ENCODE measurements at regions not wholly inside any gene's neighbourhood (a gene's known extent, or its start where the extent isn't known, plus 50 kb on each side); places are given as distances from the start of the nearest gene placed in this dataset.

GRCh38 chr10:76643511-76643911 is 994.1 kb downstream of the KCNMA1 start:
- H3K9me3 Mint-ChIP-seq, result no peaks in the 10 kb centered on the region
- no peaks in the 10 kb centered on the region for H3K4me1 Mint-ChIP-seq
- peaks cover 0 to 3% (median 0%) of the 10 kb centered on the region in 5 donors for H3K27me3 Mint-ChIP-seq
- ATAC-seq, result no peak
- H3K36me3 Mint-ChIP-seq, result no peaks in the 10 kb centered on the region
- H3K27ac Mint-ChIP-seq, result no peak overlapping the region
- no peak for DNase-seq
- POLR2A ChIA-PET, result no interaction called here
- H3K4me3 Mint-ChIP-seq, result no peak overlapping the region

GRCh38 chr10:76642358-76642757 is 995.2 kb downstream of the KCNMA1 start:
- Mint-ChIP-seq H3K36me3 (no peaks in the 10 kb centered on the region), H3K9me3 (no peaks in the 10 kb centered on the region), H3K4me3 (no peak overlapping the region), H3K4me1 (no peaks in the 10 kb centered on the region), H3K27me3 (peaks cover 0 to 3% (median 0%) of the 10 kb centered on the region in 5 donors), H3K27ac (no peak overlapping the region)
- ATAC-seq, result no peak
- POLR2A ChIA-PET, result no interaction called here
- DNase-seq, result no peak

DNA sequence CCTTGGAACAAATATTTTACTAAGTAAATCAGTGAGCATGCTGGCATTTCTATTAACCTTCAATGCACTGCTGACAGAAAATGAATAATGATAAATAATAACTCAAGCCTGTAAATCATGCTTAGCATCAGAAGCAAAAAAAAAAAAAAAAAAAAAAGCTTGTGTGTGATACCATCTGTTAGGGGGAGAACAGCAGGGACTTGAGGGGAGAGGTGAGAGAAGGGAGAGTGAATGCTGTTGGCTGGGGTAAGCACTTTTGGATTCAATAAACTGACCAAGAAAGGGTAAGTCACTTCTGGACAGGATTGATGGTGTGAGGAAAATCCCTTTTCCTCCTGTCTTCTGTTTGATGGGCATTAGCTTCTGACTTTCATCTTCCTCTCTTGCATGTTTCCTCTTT is 996.4 kb downstream of the KCNMA1 start:
- Mint-ChIP-seq H3K27ac (no peak overlapping the region), H3K36me3 (no peaks in the 10 kb centered on the region), H3K4me1 (no peaks in the 10 kb centered on the region), H3K4me3 (no peak overlapping the region), H3K9me3 (no peaks in the 10 kb centered on the region), H3K27me3 (peaks cover 0 to 3% (median 0%) of the 10 kb centered on the region in 5 donors)
- ATAC-seq (no peak), DNase-seq (no peak)
- POLR2A ChIA-PET, result no interaction called here

DNA sequence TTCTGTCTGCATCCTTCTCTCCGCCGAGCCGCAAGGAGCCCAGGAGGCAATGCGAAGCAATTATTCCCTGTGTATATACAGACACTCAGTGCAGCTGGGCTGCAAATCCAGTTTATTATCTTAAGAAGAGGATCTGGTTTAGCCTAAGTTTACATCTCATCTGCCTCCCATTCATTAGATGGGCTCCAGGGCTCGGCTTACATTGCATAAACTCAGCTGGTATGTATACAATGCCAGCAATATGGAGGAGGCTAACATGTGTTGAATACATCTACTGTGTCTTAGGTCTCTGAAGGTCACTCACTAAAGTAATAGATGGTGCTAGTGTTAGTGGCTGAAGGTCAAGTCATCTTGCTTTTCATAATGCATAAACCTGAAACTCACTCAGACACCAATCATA is 996.8 kb downstream of the KCNMA1 start:
- no peaks in the 10 kb centered on the region for H3K36me3 Mint-ChIP-seq
- no peak overlapping the region for H3K4me3 Mint-ChIP-seq
- POLR2A ChIA-PET, result no interaction called here
- peaks cover 0 to 3% (median 0%) of the 10 kb centered on the region in 5 donors for H3K27me3 Mint-ChIP-seq
- no peak overlapping the region for H3K27ac Mint-ChIP-seq
- DNase-seq (no peak), ATAC-seq (no peak)
- no peaks in the 10 kb centered on the region for H3K4me1 Mint-ChIP-seq
- no peaks in the 10 kb centered on the region for H3K9me3 Mint-ChIP-seq

- Mint-ChIP-seq H3K4me3 (no peak overlapping the region), H3K9me3 (no peaks in the 10 kb centered on the region), H3K4me1 (no peaks in the 10 kb centered on the region), H3K27ac (no peak overlapping the region), H3K36me3 (no peaks in the 10 kb centered on the region), H3K27me3 (peaks cover 0 to 6% (median 0%) of the 10 kb centered on the region in 5 donors)
- POLR2A ChIA-PET, result no interaction called here
- DNase-seq (no peak), ATAC-seq (no peak)
These were observed 1004.9 kb downstream of the KCNMA1 start for GRCh38 chr10:76632767-76633051.

- H3K4me1 Mint-ChIP-seq, result no peaks in the 10 kb centered on the region
These were observed 1005.5 kb downstream of the KCNMA1 start for GRCh38 chr10:76631884-76632766.

DNA sequence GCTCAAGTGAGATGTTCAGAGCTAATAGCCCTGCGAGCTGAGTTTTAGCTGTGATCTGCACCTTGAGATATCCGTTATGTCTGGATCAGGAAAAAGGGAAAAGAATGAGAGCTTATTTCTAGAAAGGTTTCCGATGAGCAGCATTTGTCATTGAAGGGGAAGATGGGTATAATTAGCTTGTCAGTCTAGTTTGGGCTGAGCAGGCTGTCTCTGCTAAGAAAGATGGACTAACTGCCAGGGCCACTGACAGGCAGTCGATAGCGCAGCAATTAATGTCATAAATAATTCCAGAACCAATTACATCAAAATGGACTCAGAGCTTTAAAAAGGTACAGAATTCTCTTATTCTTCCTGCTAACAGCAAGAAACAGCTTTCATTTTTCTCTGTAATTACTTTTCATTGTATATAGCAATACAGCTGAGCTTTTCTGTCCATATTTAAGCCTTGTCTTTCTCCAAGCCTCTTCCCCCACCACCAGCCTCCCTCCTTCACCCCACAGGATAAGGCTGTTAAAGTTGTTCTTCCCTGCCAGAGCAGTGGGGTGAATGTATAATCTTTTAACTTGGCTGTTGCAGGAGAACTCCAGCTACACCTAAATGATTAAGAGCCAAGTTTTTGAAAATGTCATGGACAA is 1006.5 kb downstream of the KCNMA1 start:
- POLR2A ChIA-PET, result no interaction called here
- H3K36me3 Mint-ChIP-seq, result no peaks in the 10 kb centered on the region
- no peaks in the 10 kb centered on the region for H3K9me3 Mint-ChIP-seq
- no peak for DNase-seq
- no peak for ATAC-seq
- no peaks in the 10 kb centered on the region for H3K4me1 Mint-ChIP-seq
- no peak overlapping the region for H3K27ac Mint-ChIP-seq
- H3K4me3 Mint-ChIP-seq, result no peak overlapping the region
- H3K27me3 Mint-ChIP-seq, result peaks cover 0 to 6% (median 0%) of the 10 kb centered on the region in 5 donors

More at GRCh38 chr10:76631884-76632766, 1005.5 kb downstream of the KCNMA1 start:
- ATAC-seq (no peak), DNase-seq (no peak)
- Mint-ChIP-seq H3K27me3 (peaks cover 0 to 6% (median 0%) of the 10 kb centered on the region in 5 donors), H3K27ac (no peak overlapping the region), H3K4me3 (no peak overlapping the region), H3K36me3 (no peaks in the 10 kb centered on the region), H3K9me3 (no peaks in the 10 kb centered on the region)
- POLR2A ChIA-PET, result no interaction called here

DNA sequence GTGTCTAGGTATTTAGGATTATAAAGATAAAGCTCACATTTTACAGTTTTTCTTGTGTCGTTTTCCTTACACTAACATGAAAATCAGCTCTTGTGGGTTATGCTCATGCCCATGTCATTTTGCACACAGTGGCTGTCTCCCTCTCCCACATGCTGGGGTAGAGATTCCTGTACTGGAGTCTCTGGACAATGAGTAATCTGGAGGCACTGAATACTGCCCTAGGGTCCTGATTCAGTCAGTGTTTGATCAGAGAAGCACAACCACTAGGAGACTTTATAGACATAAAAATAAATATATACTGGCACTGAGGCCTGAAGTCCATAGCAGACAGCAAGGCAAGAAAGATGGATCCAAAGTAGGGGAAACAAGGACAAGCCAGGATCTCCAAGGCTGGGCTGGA is 1008.8 kb downstream of the KCNMA1 start:
- H3K27ac Mint-ChIP-seq, result no peak overlapping the region
- peaks cover 0 to 6% (median 2%) of the 10 kb centered on the region in 5 donors for H3K27me3 Mint-ChIP-seq
- POLR2A ChIA-PET, result no interaction called here
- DNase-seq (no peak), ATAC-seq (no peak)
- no peaks in the 10 kb centered on the region for H3K36me3 Mint-ChIP-seq
- no peak overlapping the region for H3K4me3 Mint-ChIP-seq
- H3K4me1 Mint-ChIP-seq, result no peaks in the 10 kb centered on the region
- H3K9me3 Mint-ChIP-seq, result peaks cover 0 to 9% (median 0%) of the 10 kb centered on the region in 9 donors

DNA sequence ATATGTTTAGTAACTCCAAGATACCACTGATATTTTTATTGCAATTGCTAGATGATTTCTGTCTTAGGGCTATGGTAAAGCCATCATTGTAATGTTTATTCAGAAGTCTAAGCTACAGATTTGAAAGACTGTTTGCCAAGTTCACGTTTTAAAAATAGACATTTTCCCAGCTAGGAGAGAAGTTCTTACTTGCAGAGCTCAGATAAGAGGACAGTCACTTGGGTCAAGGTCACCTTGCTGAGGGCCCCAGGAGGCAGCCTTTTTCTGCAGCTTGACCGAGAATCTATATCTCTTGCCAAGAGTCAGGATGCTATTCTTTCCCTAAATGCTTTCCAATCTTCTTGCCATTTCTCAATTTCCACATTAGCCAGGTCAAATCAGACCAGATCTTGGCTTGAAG is 1011.2 kb downstream of the KCNMA1 start:
- Mint-ChIP-seq H3K36me3 (no peaks in the 10 kb centered on the region), H3K9me3 (peaks cover 0 to 11% (median 0%) of the 10 kb centered on the region in 9 donors), H3K27ac (no peak overlapping the region), H3K4me3 (no peak overlapping the region), H3K27me3 (peaks cover 0 to 3% (median 0%) of the 10 kb centered on the region in 5 donors), H3K4me1 (no peaks in the 10 kb centered on the region)
- ATAC-seq (no peak), DNase-seq (no peak)
- POLR2A ChIA-PET, result no interaction called here

- DNase-seq (no peak), ATAC-seq (no peak)
- H3K4me1 Mint-ChIP-seq, result no peaks in the 10 kb centered on the region
- H3K36me3 Mint-ChIP-seq, result peaks cover 0 to 5% (median 0%) of the 10 kb centered on the region in 3 donors
- POLR2A ChIA-PET, result no interaction called here
- peaks cover 0 to 26% (median 6%) of the 10 kb centered on the region in 9 donors for H3K9me3 Mint-ChIP-seq
- peaks cover 0 to 2% (median 0%) of the 10 kb centered on the region in 5 donors for H3K27me3 Mint-ChIP-seq
- H3K27ac Mint-ChIP-seq, result no peak overlapping the region
- no peak overlapping the region for H3K4me3 Mint-ChIP-seq
These were observed 1013.1 kb downstream of the KCNMA1 start for GRCh38 chr10:76624470-76624869.

DNA sequence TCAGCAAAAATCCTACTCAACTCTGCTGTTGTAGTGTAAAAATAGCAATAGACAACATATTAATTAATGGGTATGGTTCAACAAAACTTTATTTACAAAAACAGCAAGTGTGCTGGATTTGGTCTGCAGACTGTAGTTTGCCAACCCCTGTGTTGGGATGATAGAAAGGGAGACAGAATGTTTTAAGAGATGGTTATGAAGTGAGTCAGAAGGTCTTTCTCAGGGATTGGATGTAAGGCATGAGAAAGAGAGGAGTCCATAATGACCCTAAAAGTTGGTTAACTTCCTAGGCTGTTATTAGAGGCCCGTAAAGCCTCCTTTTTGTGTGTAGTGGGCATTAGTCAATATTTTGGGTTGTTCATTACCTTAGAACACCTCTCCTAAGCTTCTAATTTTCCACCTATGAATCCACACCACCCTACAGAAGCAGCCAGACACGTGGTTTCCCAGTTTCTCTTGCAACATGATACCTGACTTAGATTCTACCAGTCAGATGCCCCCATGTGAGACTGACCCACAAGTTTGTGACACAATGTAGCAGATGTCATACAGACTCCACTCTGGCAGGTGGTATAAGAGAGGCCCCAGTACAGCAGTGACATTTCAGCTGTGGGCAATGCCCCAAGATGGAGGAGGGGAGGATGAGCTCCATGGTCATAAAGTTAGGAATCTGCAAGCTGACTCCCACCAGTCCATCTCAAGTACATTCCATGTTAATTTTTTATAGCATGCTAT is 1015.6 kb downstream of the KCNMA1 start:
- DNase-seq, result no peak
- Mint-ChIP-seq H3K9me3 (peaks cover 0 to 26% (median 8%) of the 10 kb centered on the region in 9 donors), H3K36me3 (peaks cover 0 to 5% (median 0%) of the 10 kb centered on the region in 3 donors), H3K27me3 (peaks cover 0 to 2% (median 0%) of the 10 kb centered on the region in 5 donors), H3K4me1 (no peaks in the 10 kb centered on the region), H3K4me3 (no peak overlapping the region), H3K27ac (no peak overlapping the region)
- POLR2A ChIA-PET, result no interaction called here
- ATAC-seq, result no peak

- Mint-ChIP-seq H3K36me3 (peaks cover 0 to 5% (median 0%) of the 10 kb centered on the region in 3 donors), H3K27me3 (no peaks in the 10 kb centered on the region), H3K9me3 (peaks cover 3 to 28% (median 13%) of the 10 kb centered on the region in 9 donors), H3K27ac (no peak overlapping the region), H3K4me1 (no peaks in the 10 kb centered on the region), H3K4me3 (no peak overlapping the region)
- ATAC-seq (no peak), DNase-seq (no peak)
- POLR2A ChIA-PET, result no interaction called here
These were observed 1019.0 kb downstream of the KCNMA1 start for GRCh38 chr10:76618641-76619040.

DNA sequence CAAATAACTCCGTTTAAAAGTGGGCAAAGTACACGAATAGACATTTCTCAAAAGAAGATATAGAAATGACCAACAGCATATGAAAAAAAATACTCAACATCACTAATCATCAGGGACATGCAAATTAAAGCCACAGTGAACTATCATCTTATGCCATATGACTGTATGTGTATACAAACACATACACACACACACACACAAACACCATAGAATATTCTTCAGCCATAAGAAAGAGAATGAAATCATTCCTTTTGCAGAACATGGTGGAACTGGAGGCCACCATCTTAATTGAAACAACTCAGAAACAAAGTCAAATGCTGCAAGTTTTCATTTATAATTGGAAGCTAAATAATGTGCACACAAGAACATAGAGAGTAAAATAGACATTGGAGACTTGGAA is 1019.4 kb downstream of the KCNMA1 start:
- ATAC-seq, result no peak
- no peak overlapping the region for H3K27ac Mint-ChIP-seq
- H3K9me3 Mint-ChIP-seq, result peaks cover 3 to 28% (median 10%) of the 10 kb centered on the region in 9 donors
- POLR2A ChIA-PET, result no interaction called here
- no peaks in the 10 kb centered on the region for H3K27me3 Mint-ChIP-seq
- DNase-seq, result no peak
- H3K4me3 Mint-ChIP-seq, result no peak overlapping the region
- H3K36me3 Mint-ChIP-seq, result peaks cover 0 to 5% (median 0%) of the 10 kb centered on the region in 3 donors
- no peaks in the 10 kb centered on the region for H3K4me1 Mint-ChIP-seq
